ENCODE measurements at regions not wholly inside any gene's neighbourhood (a gene's known extent, or its start where the extent isn't known, plus 50 kb on each side); places are given as distances from the start of the nearest gene placed in this dataset.

GRCh38 chr18:40420675-40421074 is 1534.4 kb upstream of the PIK3C3 start:
- ATAC-seq (no peak), DNase-seq (no peak)
- intact Hi-C loops (cut with DNase I) = no loop called here
- 56% methylated on average over 1 of the region's 1 CpG for WGBS
- H3K4me3 ChIP-seq (ENCODE audit: low read length) = no peak overlapping the region
- no peaks in the 10 kb centered on the region for H3K4me1 ChIP-seq (ENCODE audit: control insufficient read depth, insufficient read depth, low read length)
- no peaks in the 10 kb centered on the region for H3K9me3 ChIP-seq (ENCODE audit: control insufficient read depth, low read length)
- no peaks in the 10 kb centered on the region for H3K27me3 ChIP-seq (ENCODE audit: control insufficient read depth, insufficient read depth)
- H3K27ac ChIP-seq (ENCODE audit: low read length) = no peak overlapping the region

- intact Hi-C loops (cut with DNase I) = no loop called here
Observed at GRCh38 chr18:40417501-40417900, 1537.5 kb upstream of the PIK3C3 start.

DNA sequence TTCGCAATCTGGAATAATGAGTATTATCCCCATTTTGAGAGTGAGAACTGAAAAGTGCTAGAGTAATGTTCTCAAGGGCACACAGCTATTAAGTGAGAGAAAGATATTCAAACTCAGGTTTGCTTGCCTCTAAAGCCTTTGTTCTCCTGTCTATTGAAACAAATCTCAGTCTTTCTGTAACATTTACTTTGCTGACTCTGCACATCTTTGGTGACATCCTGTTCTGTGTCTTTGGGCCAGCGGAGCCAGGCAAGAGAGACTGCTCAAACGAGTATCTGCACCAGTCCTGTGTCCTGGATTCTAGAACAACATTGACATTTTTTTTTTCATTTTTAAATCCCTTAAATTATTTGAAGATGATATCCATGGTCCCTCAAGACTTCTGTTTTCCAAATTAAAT is 1539.2 kb upstream of the PIK3C3 start:
- no peaks in the 10 kb centered on the region for H3K27me3 ChIP-seq (ENCODE audit: control insufficient read depth, insufficient read depth)
- WGBS = 50% methylated on average over 3 of the region's 3 CpGs
- H3K4me3 ChIP-seq (ENCODE audit: low read length) = no peak overlapping the region
- no peaks in the 10 kb centered on the region for H3K4me1 ChIP-seq (ENCODE audit: control insufficient read depth, insufficient read depth, low read length)
- intact Hi-C loops (cut with DNase I) = no loop called here
- ATAC-seq = no peak
- H3K9me3 ChIP-seq (ENCODE audit: control insufficient read depth, low read length) = no peaks in the 10 kb centered on the region
- no peak overlapping the region for H3K27ac ChIP-seq (ENCODE audit: low read length)
- DNase-seq = no peak

More at GRCh38 chr18:40417501-40417900, 1537.5 kb upstream of the PIK3C3 start:
- H3K27ac ChIP-seq (ENCODE audit: low read length) = no peak overlapping the region
- ATAC-seq = no peak
- no peak for DNase-seq
- no peaks in the 10 kb centered on the region for H3K4me1 ChIP-seq (ENCODE audit: control insufficient read depth, insufficient read depth, low read length)
- H3K27me3 ChIP-seq (ENCODE audit: control insufficient read depth, insufficient read depth) = no peaks in the 10 kb centered on the region
- WGBS = 70% methylated on average over 1 of the region's 1 CpG
- H3K9me3 ChIP-seq (ENCODE audit: control insufficient read depth, low read length) = no peaks in the 10 kb centered on the region
- no peak overlapping the region for H3K4me3 ChIP-seq (ENCODE audit: low read length)

- DNase-seq = no peak
- no peaks in the 10 kb centered on the region for H3K4me1 ChIP-seq (ENCODE audit: control insufficient read depth, insufficient read depth, low read length)
- no peak overlapping the region for H3K4me3 ChIP-seq (ENCODE audit: low read length)
- intact Hi-C loops (cut with DNase I) = no loop called here
- no peak for ATAC-seq
- H3K9me3 ChIP-seq (ENCODE audit: control insufficient read depth, low read length) = no peaks in the 10 kb centered on the region
- WGBS = 70% methylated on average over 3 of the region's 3 CpGs
- H3K27me3 ChIP-seq (ENCODE audit: control insufficient read depth, insufficient read depth) = no peaks in the 10 kb centered on the region
- H3K27ac ChIP-seq (ENCODE audit: low read length) = no peak overlapping the region
Observed at GRCh38 chr18:40415176-40415791, 1539.8 kb upstream of the PIK3C3 start.

GRCh38 chr18:40414155-40414754 is 1540.8 kb upstream of the PIK3C3 start:
- intact Hi-C loops (cut with DNase I) = no loop called here
- 36% methylated on average over 5 of the region's 5 CpGs for WGBS
- no peaks in the 10 kb centered on the region for H3K27me3 ChIP-seq (ENCODE audit: control insufficient read depth, insufficient read depth)
- no peaks in the 10 kb centered on the region for H3K4me1 ChIP-seq (ENCODE audit: control insufficient read depth, insufficient read depth, low read length)
- H3K9me3 ChIP-seq (ENCODE audit: control insufficient read depth, low read length) = no peaks in the 10 kb centered on the region
- H3K4me3 ChIP-seq (ENCODE audit: low read length) = no peak overlapping the region
- H3K27ac ChIP-seq (ENCODE audit: low read length) = no peak overlapping the region
- DNase-seq (no peak), ATAC-seq (no peak)

DNA sequence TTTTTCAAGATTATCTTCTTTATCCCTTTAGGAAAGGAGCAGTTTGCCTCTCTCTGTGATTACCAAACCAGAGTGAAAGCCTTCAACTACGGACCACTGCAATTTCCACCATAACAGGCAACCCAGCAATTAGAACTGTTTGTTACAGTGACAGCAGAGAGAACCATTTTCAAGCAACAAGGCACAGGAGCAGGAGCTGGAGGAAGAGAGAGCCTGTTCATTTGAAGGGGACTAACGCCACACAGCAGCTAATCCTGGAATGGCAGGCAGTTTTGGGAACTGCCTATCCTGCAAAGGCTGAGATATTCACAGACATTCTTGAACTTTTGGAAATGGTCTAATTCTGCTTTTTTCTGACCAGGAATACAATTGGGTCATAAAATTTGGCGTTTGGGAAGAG is 1541.9 kb upstream of the PIK3C3 start:
- WGBS = 36% methylated on average over 3 of the region's 3 CpGs
- H3K27ac ChIP-seq (ENCODE audit: low read length) = no peak overlapping the region
- H3K4me3 ChIP-seq (ENCODE audit: low read length) = no peak overlapping the region
- no peak for DNase-seq
- intact Hi-C loops (cut with DNase I) = no loop called here
- ATAC-seq = no peak
- no peaks in the 10 kb centered on the region for H3K4me1 ChIP-seq (ENCODE audit: control insufficient read depth, insufficient read depth, low read length)
- H3K27me3 ChIP-seq (ENCODE audit: control insufficient read depth, insufficient read depth) = no peaks in the 10 kb centered on the region
- H3K9me3 ChIP-seq (ENCODE audit: control insufficient read depth, low read length) = no peaks in the 10 kb centered on the region

- ATAC-seq = no peak
- WGBS = 67% methylated on average over 3 of the region's 3 CpGs
- H3K9me3 ChIP-seq (ENCODE audit: control insufficient read depth, low read length) = no peaks in the 10 kb centered on the region
- intact Hi-C loops (cut with DNase I) = no loop called here
- H3K4me1 ChIP-seq (ENCODE audit: control insufficient read depth, insufficient read depth, low read length) = no peaks in the 10 kb centered on the region
- no peak overlapping the region for H3K27ac ChIP-seq (ENCODE audit: low read length)
- H3K4me3 ChIP-seq (ENCODE audit: low read length) = no peak overlapping the region
- no peak for DNase-seq
- H3K27me3 ChIP-seq (ENCODE audit: control insufficient read depth, insufficient read depth) = no peaks in the 10 kb centered on the region
Observed at GRCh38 chr18:40412410-40412809, 1542.6 kb upstream of the PIK3C3 start.

DNA sequence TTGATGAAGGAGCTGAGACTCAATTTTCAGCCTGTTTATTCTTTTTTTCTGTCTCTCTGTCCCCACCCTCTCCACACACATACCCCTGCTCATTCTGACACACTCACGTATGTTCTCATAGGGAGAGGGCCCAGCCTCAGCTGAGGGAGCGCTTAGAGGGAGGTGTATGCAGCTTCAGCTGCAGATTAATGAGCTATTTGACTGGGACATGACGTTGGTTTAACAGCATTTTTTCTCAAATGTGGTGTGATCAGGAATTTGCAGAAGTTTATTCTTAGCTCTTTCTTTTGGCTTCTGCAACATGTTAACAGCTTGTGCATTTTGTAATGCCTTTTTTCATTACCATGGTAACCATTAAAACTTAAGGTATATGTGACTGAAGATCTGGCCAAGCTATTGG is 1547.1 kb upstream of the PIK3C3 start:
- Histone ChIP-seq H3K27me3 (ENCODE audit: control insufficient read depth, insufficient read depth) (no peaks in the 10 kb centered on the region), H3K27ac (ENCODE audit: low read length) (no peak overlapping the region), H3K4me3 (ENCODE audit: low read length) (no peak overlapping the region), H3K4me1 (ENCODE audit: control insufficient read depth, insufficient read depth, low read length) (no peaks in the 10 kb centered on the region), H3K9me3 (ENCODE audit: control insufficient read depth, low read length) (no peaks in the 10 kb centered on the region)
- WGBS = 48% methylated on average over 3 of the region's 3 CpGs
- no peak for ATAC-seq
- intact Hi-C loops (cut with DNase I) = no loop called here
- DNase-seq = no peak

DNA sequence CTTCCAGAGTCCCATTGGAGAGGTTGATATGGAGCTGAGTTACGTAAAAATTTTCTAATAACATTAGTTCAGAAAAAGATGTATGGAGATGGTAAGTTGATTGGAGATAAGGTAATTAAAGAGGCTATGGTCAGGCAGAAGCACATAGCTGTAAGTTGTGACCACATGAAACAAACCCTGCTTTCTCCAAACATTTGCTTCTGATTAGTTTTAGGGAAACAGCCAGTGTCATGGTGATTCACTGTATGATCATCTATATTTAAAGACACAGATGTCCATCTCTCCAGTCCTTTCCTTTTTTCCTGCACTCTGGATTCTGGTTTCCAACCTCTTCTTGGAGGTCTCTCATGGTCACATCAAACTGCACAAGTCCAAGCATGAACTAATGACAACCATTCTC is 1550.8 kb upstream of the PIK3C3 start:
- Histone ChIP-seq H3K4me1 (ENCODE audit: control insufficient read depth, insufficient read depth, low read length) (no peaks in the 10 kb centered on the region), H3K4me3 (ENCODE audit: low read length) (no peak overlapping the region), H3K27ac (ENCODE audit: low read length) (no peak overlapping the region), H3K27me3 (ENCODE audit: control insufficient read depth, insufficient read depth) (no peaks in the 10 kb centered on the region), H3K9me3 (ENCODE audit: control insufficient read depth, low read length) (no peaks in the 10 kb centered on the region)
- 80% methylated on average over 1 of the region's 1 CpG for WGBS
- intact Hi-C loops (cut with DNase I) = no loop called here
- ATAC-seq = no peak
- no peak for DNase-seq

- H3K4me3 ChIP-seq (ENCODE audit: low read length) = no peak overlapping the region
- intact Hi-C loops (cut with DNase I) = no loop called here
- ATAC-seq = no peak
- 54% methylated on average over 1 of the region's 1 CpG for WGBS
- no peaks in the 10 kb centered on the region for H3K9me3 ChIP-seq (ENCODE audit: control insufficient read depth, low read length)
- no peak overlapping the region for H3K27ac ChIP-seq (ENCODE audit: low read length)
- DNase-seq = no peak
- H3K4me1 ChIP-seq (ENCODE audit: control insufficient read depth, insufficient read depth, low read length) = no peaks in the 10 kb centered on the region
- no peaks in the 10 kb centered on the region for H3K27me3 ChIP-seq (ENCODE audit: control insufficient read depth, insufficient read depth)
Observed at GRCh38 chr18:40402052-40402451, 1553.0 kb upstream of the PIK3C3 start.

GRCh38 chr18:40388121-40388520 is 1566.9 kb upstream of the PIK3C3 start:
- Histone ChIP-seq H3K27ac (ENCODE audit: low read length) (no peak overlapping the region), H3K27me3 (ENCODE audit: control insufficient read depth, insufficient read depth) (no peaks in the 10 kb centered on the region), H3K4me1 (ENCODE audit: control insufficient read depth, insufficient read depth, low read length) (no peaks in the 10 kb centered on the region), H3K4me3 (ENCODE audit: low read length) (no peak overlapping the region), H3K9me3 (ENCODE audit: control insufficient read depth, low read length) (no peaks in the 10 kb centered on the region)
- ATAC-seq (no peak), DNase-seq (no peak)
- intact Hi-C loops (cut with DNase I) = no loop called here
- WGBS = 82% methylated on average over 2 of the region's 2 CpGs
